IMR-90 (cell line): ENCODE measurements at regions not wholly inside any gene's neighbourhood (a gene's known extent, or its start where the extent isn't known, plus 50 kb on each side); places are given as distances from the start of the nearest gene placed in this dataset.
A peak's percentile ranks its signal among the peaks of the same experiment; 100 is the strongest.

ENCODE experiments used
- ATAC-seq: fragments of 200-7000 bp; cut with Tn5 transposase; 2 replicates; pipeline ENCODE4 v1.9.1; 2020; ENCODE audit warnings: low read depth, mild to moderate bottlenecking, moderate library complexity
- BruUV-seq: library from RNA; stranded (reverse); fragments of 400-500 nt; replicated peaks from 2 replicates; lab custom pipeline; 2021; lab: Mats Ljungman, UMichigan
- CTCF ChIA-PET: fragments of 300-600 bp; formaldehyde crosslinking; extraction: SDS; loops from one replicate; lab custom pipeline; 2021; ENCODE audit warnings: antibody characterized with exemption; lab: Yijun Ruan, JAX
- POLR2A ChIA-PET: fragments of 300-600 bp; sonication (Branson Sonifier 250); formaldehyde crosslinking; loops from one replicate; lab custom pipeline; 2022; ENCODE audit warnings: antibody characterized with exemption; ENCODE audit not compliant: unreplicated experiment; lab: Charles Lee
- DNase-seq: peaks from one replicate; pipeline ENCODE4 v3.0.0; 2013
- H2AFZ ChIP-seq: replicated peaks from 2 replicates; pipeline ENCODE3; 2013; ENCODE audit warnings: low read length, mild to moderate bottlenecking; ENCODE audit not compliant: poor library complexity
- H2AK5ac ChIP-seq: 2 replicates; pipeline ENCODE4 v1.6.1; 2013; ENCODE audit warnings: low read depth, low read length, inconsistent platforms
- H2AK9ac ChIP-seq: replicated peaks from 2 replicates; pipeline ENCODE3; 2013; ENCODE audit warnings: mild to moderate bottlenecking, low read depth, low read length, moderate library complexity; ENCODE audit not compliant: poor library complexity
- H2BK120ac ChIP-seq: 2 replicates; pipeline ENCODE4 v1.6.1; 2013; ENCODE audit warnings: low read depth, low read length, inconsistent platforms
- H2BK15ac ChIP-seq: 3 replicates; pipeline ENCODE4 v1.6.1; 2013; ENCODE audit warnings: low read depth, low read length, inconsistent platforms
- H2BK20ac ChIP-seq: 2 replicates; pipeline ENCODE4 v1.6.1; 2013; ENCODE audit warnings: low read depth, mild to moderate bottlenecking, inconsistent platforms, low read length, moderate library complexity
- H2BK5ac ChIP-seq: 2 replicates; pipeline ENCODE4 v1.6.1; 2013; ENCODE audit warnings: mild to moderate bottlenecking, low read depth, low read length, inconsistent platforms; ENCODE audit not compliant: poor library complexity, severe bottlenecking
- H3K14ac ChIP-seq: replicated peaks from 2 replicates; pipeline ENCODE4 v1.6.1; 2013; ENCODE audit warnings: low read depth, low read length, inconsistent platforms
- H3K18ac ChIP-seq: 2 replicates; pipeline ENCODE4 v1.6.1; 2013; ENCODE audit warnings: low read depth, low read length, control low read depth
- H3K23ac ChIP-seq: 2 replicates; pipeline ENCODE4 v1.6.1; 2013; ENCODE audit warnings: low read depth, low read length, inconsistent platforms
- H3K27ac ChIP-seq: 2 replicates; pipeline ENCODE4 v1.5.1; 2013; ENCODE audit warnings: mild to moderate bottlenecking, control low read depth, low read length; ENCODE audit not compliant: insufficient read depth
- H3K27me3 ChIP-seq: 2 replicates; pipeline ENCODE4 v1.6.1; 2013; ENCODE audit warnings: low read length; ENCODE audit not compliant: control insufficient read depth, insufficient read depth
- H3K36me3 ChIP-seq: 2 replicates; pipeline ENCODE4 v1.6.1; 2013; ENCODE audit warnings: low read length, mixed read lengths; ENCODE audit not compliant: control insufficient read depth, insufficient read depth
- H3K4ac ChIP-seq: 2 replicates; pipeline ENCODE4 v1.6.1; 2013; ENCODE audit warnings: low read depth, low read length, inconsistent platforms
- H3K4me1 ChIP-seq: 2 replicates; pipeline ENCODE4 v1.6.1; 2013; ENCODE audit warnings: low read length, mixed read lengths; ENCODE audit not compliant: control insufficient read depth, insufficient read depth
- H3K4me2 ChIP-seq: 2 replicates; pipeline ENCODE4 v1.6.1; 2013; ENCODE audit warnings: low read depth, mild to moderate bottlenecking, control low read depth, low read length, moderate library complexity
- H3K4me3 ChIP-seq: 2 replicates; pipeline ENCODE4 v1.5.1; 2013; ENCODE audit warnings: low read depth, mild to moderate bottlenecking, control low read depth, low read length, moderate library complexity; ENCODE audit not compliant: insufficient read depth
- H3K56ac ChIP-seq: 2 replicates; pipeline ENCODE4 v1.6.1; 2013; ENCODE audit warnings: low read length, inconsistent platforms; ENCODE audit not compliant: insufficient read depth; ENCODE audit errors: extremely low read depth
- H3K79me1 ChIP-seq, 2 experiments: 2 replicates each; pipeline ENCODE4 v1.6.1; 2013; ENCODE audit warnings: low read length in 2 of 2, inconsistent platforms in 1 of 2, low read depth in 1 of 2
- H3K9ac ChIP-seq: 2 replicates; pipeline ENCODE4 v1.6.1; 2013; ENCODE audit warnings: low read depth, low read length, control low read depth
- H3K9me1 ChIP-seq: 2 replicates; pipeline ENCODE4 v1.6.1; 2013; ENCODE audit warnings: low read length, inconsistent platforms; ENCODE audit not compliant: insufficient read depth
- H3K9me3 ChIP-seq: 2 replicates; pipeline ENCODE4 v1.6.1; 2013; ENCODE audit warnings: low read length; ENCODE audit not compliant: control insufficient read depth, insufficient read depth
- H4K20me1 ChIP-seq: 2 replicates; pipeline ENCODE4 v1.6.1; 2013; ENCODE audit warnings: low read length, inconsistent platforms; ENCODE audit not compliant: insufficient read depth
- H4K5ac ChIP-seq: 2 replicates; pipeline ENCODE4 v1.6.1; 2013; ENCODE audit warnings: mild to moderate bottlenecking, low read depth, low read length, control low read depth
- H4K8ac ChIP-seq, 2 experiments: 2 replicates each; pipeline ENCODE4 v1.6.1; 2013; ENCODE audit warnings: low read depth in 2 of 2, low read length in 2 of 2, control low read depth in 1 of 2, inconsistent platforms in 1 of 2
- H4K91ac ChIP-seq: 2 replicates; pipeline ENCODE4 v1.6.1; 2013; ENCODE audit warnings: low read depth, low read length, inconsistent platforms; ENCODE audit not compliant: insufficient read depth
- BHLHE40 ChIP-seq: fragments of 150-350 bp; IDR thresholded peaks from 2 replicates; pipeline ENCODE4 v1.6.1; 2016; ENCODE audit warnings: mild to moderate bottlenecking, low read depth, low read length
- CEBPB ChIP-seq: IDR thresholded peaks from 2 replicates; pipeline ENCODE4 v1.6.1; 2012; ENCODE audit warnings: low read depth, low read length, improper control_type of control experiment
- CHD1 ChIP-seq: IDR thresholded peaks from 2 replicates; pipeline ENCODE4 v1.6.1; 2012; ENCODE audit warnings: low read depth, low read length, improper control_type of control experiment
- CTCF ChIP-seq: conservative IDR thresholded peaks from 2 replicates; pipeline ENCODE4 v1.5.1; 2012; ENCODE audit warnings: mild to moderate bottlenecking, low read depth, low read length, improper control_type of control experiment
- ELK1 ChIP-seq: fragments of 150-350 bp; IDR thresholded peaks from 2 replicates; pipeline ENCODE4 v1.6.1; 2016; ENCODE audit warnings: low read depth, mild to moderate bottlenecking, low read length, moderate library complexity, borderline replicate concordance
- FOS ChIP-seq: fragments of 150-350 bp; IDR thresholded peaks from 2 replicates; pipeline ENCODE4 v1.6.1; 2016; ENCODE audit warnings: low read depth, low read length
- MAFK ChIP-seq: IDR thresholded peaks from 2 replicates; pipeline ENCODE4 v1.6.1; 2012; ENCODE audit warnings: low read depth, low read length, improper control_type of control experiment
- MAZ ChIP-seq: IDR thresholded peaks from 2 replicates; pipeline ENCODE4 v1.6.1; 2012; ENCODE audit warnings: low read depth, mild to moderate bottlenecking, low read length, improper control_type of control experiment, moderate library complexity, borderline replicate concordance
- MXI1 ChIP-seq: IDR thresholded peaks from 2 replicates; pipeline ENCODE4 v1.6.1; 2012; ENCODE audit warnings: low read depth, mild to moderate bottlenecking, low read length, moderate library complexity, borderline replicate concordance
- NFE2L2 ChIP-seq: fragments of 150-350 bp; IDR thresholded peaks from 2 replicates; pipeline ENCODE4 v1.6.1; 2016; ENCODE audit warnings: low read depth, mild to moderate bottlenecking, low read length
- POLR2A ChIP-seq: IDR thresholded peaks from 2 replicates; pipeline ENCODE4 v1.6.1; 2012; ENCODE audit warnings: mild to moderate bottlenecking, low read depth, low read length
- RAD21 ChIP-seq: IDR thresholded peaks from 2 replicates; pipeline ENCODE4 v1.6.1; 2012; ENCODE audit warnings: low read length, improper control_type of control experiment
- RCOR1 ChIP-seq: IDR thresholded peaks from 2 replicates; pipeline ENCODE4 v1.6.1; 2012; ENCODE audit warnings: mild to moderate bottlenecking, low read length, improper control_type of control experiment; ENCODE audit not compliant: insufficient replicate concordance
- RFX5 ChIP-seq: IDR thresholded peaks from 2 replicates; pipeline ENCODE4 v1.8.0; 2012; ENCODE audit warnings: low read depth, mild to moderate bottlenecking, low read length, moderate library complexity
- SMC3 ChIP-seq: fragments of 150-350 bp; IDR thresholded peaks from 2 replicates; pipeline ENCODE4 v1.6.1; 2016; ENCODE audit warnings: low read depth, mild to moderate bottlenecking, antibody characterized with exemption, low read length, moderate library complexity
- USF2 ChIP-seq: fragments of 150-350 bp; IDR thresholded peaks from 2 replicates; pipeline ENCODE4 v1.6.1; 2017; ENCODE audit warnings: mild to moderate bottlenecking, antibody characterized with exemption, low read length, low read depth
- WGBS, 2 experiments: methylation state at CpG; one replicate each; pipeline versions ENCODE4 v1.1.5 to v1.1.7; 2013; ENCODE audit warnings: missing lambda C conversion rate in 2 of 2; ENCODE audit not compliant: insufficient read length in 1 of 2; ENCODE audit errors: extremely low coverage in 2 of 2; 5-methylcytosine and 5-hydroxymethylcytosine counted together
- dilution Hi-C: fragments of 300-500 bp; cut with HindIII; formaldehyde crosslinking; loops from one replicate; pipeline ENCODE4 v1.14.3; 2018; ENCODE audit warnings: low sequenced_read_pairs; ENCODE audit not compliant: unreplicated experiment
- in situ Hi-C: fragments of 300-500 bp; cut with MboI; formaldehyde crosslinking; loops from 3 replicates; pipeline ENCODE4 v1.14.3; 2019; ENCODE audit warnings: low sequenced_read_pairs, inconsistent platforms, mixed read lengths
- intact Hi-C: fragments of 100-400 bp; cut with micrococcal nuclease; formaldehyde crosslinking; loops from 2 replicates; pipeline ENCODE4 v1.10.0; 2022

- Histone ChIP-seq H3K9ac (peak overlapping the region; percentile 2; the same call in 1 of the 2 replicates), H2BK5ac (peak overlapping the region; percentile 92), H4K8ac (peak overlapping the region in 1 of 2 experiments; percentile 91; a peak in 3 of 4 replicates), H3K36me3 (no peaks in the 10 kb centered on the region), H3K4me3 (no peak overlapping the region), H3K4me1 (peaks cover 28% of the 10 kb centered on the region), H2BK15ac (peak overlapping the region; percentile 64; the same call in 2 of the 3 replicates), H4K20me1 (no peaks in the 10 kb centered on the region), H2AFZ (no peak overlapping the region), H3K79me1 (no peaks in the 10 kb centered on the region), H3K27ac (peak overlapping the region; percentile 49; the same call in 1 of the 2 replicates), H3K9me1 (no peaks in the 10 kb centered on the region; the same call in 1 of the 2 replicates), H2AK9ac (no peak overlapping the region), H3K4ac (peak overlapping the region; percentile 82; the same call in 1 of the 2 replicates), H2BK120ac (peak overlapping the region; percentile 78), H2BK20ac (peak overlapping the region; percentile 94; the same call in 1 of the 2 replicates), H3K18ac (peak overlapping the region; percentile 78; the same call in 1 of the 2 replicates), H3K14ac (peak overlapping the region; percentile 51; the same call in 1 of the 2 replicates), H2AK5ac (0 out of 2 replicates have a peak overlapping the region, but pooled peaks have one; percentile 24), H4K5ac (peak overlapping the region; percentile 50; the same call in 1 of the 2 replicates), H4K91ac (peak overlapping the region; percentile 70; the same call in 1 of the 2 replicates), H3K23ac (peak overlapping the region; percentile 63; the same call in 1 of the 2 replicates), H3K27me3 (no peaks in the 10 kb centered on the region), H3K9me3 (no peaks in the 10 kb centered on the region), H3K4me2 (peak overlapping the region; percentile 64), H3K56ac (peak overlapping the region; percentile 52; the same call in 1 of the 2 replicates)
- WGBS, 2 experiments: no CpG with 5 or more reads among the region's 1 CpG
- intact Hi-C loops (loop anchor here (5.0 kb wide), 1 partner anchor 220 kb away; no protein-coding TSS in a partner anchor), dilution Hi-C loops (no loop called here), in situ Hi-C loops (no loop called here)
- ChIA-PET CTCF (interaction anchor here (0.8 kb wide), 1 partner anchor 613 kb away, joined by 3 read pairs; no protein-coding TSS in a partner anchor), POLR2A (no interaction called here)
- DNase-seq (no peak), ATAC-seq (peak; percentile 8; the same call in 1 of the 2 replicates)
- BruUV-seq: no TSS peak
- TF ChIP-seq USF2: no peak
- no peak for TF ChIP-seq FOS
- TF ChIP-seq CHD1: no peak
- TF ChIP-seq MXI1: no peak
- no peak for TF ChIP-seq MAZ
- TF ChIP-seq NFE2L2: no peak
- no peak for TF ChIP-seq RFX5
- TF ChIP-seq SMC3: no peak
- TF ChIP-seq POLR2A: no peak
- TF ChIP-seq CTCF: no peak
- TF ChIP-seq BHLHE40: no peak
- TF ChIP-seq ELK1: no peak
- no peak for TF ChIP-seq RAD21
- TF ChIP-seq CEBPB: no peak
- no peak for TF ChIP-seq RCOR1
- no peak for TF ChIP-seq MAFK
These were observed 607.7 kb upstream of the CITED2 start for GRCh38 chr6:139982195-139982594.
